ENCODE measurements at regions not wholly inside any gene's neighbourhood (a gene's known extent, or its start where the extent isn't known, plus 50 kb on each side); places are given as distances from the start of the nearest gene placed in this dataset. TPM values are rescaled to one million over a fixed set of nuclear protein-coding genes. Genes with fewer than 3 reads are reported as not detected.
"Not testable (repeated sequence)": the region's sequence is repeated elsewhere in the genome, so short reads cannot be mapped to it uniquely, and the experiment has no call there.

- FAIRE-seq (no peak), DNase-seq (ENCODE audit: low spot score in 2 of 2) (no peak)
Measured at GRCh38 chr4:101421386-101421785, 74.1 kb upstream of the PPP3CA start.

- DNase-seq (ENCODE audit: low spot score in 2 of 2) = no peak
- no peak for FAIRE-seq
Measured at GRCh38 chr4:101420661-101421060, 73.3 kb upstream of the PPP3CA start.

GRCh38 chr4:101419336-101420135 is 72.2 kb upstream of the PPP3CA start:
- DNase-seq (ENCODE audit: low spot score in 2 of 2) (no peak), FAIRE-seq (no peak)

- DNase-seq (ENCODE audit: low spot score in 2 of 2) (no peak), FAIRE-seq (no peak)
Measured at GRCh38 chr4:101418466-101418865, 71.1 kb upstream of the PPP3CA start.

DNA sequence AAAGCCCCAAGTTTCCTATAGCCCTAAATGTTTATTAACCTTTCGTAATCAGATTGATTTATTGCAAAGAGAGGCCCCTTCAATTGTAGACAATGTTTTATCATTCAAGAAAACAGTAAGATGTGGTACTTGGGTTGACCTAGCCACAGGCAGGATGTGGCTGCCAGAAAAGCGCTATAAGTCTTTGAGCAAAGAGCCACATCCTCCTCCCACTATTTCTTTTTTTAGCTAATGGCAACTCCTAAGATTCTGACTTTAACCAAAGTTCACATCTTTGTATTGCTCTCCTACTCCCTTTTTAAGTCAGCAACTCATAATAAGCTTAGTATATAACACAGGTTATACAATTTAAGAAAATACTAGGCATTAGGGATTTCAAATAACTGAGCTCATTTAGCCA is 70.7 kb upstream of the PPP3CA start:
- DNase-seq (ENCODE audit: low spot score in 2 of 2) (no peak), FAIRE-seq (no peak)

GRCh38 chr4:101417046-101417445 is 69.7 kb upstream of the PPP3CA start:
- no peak for FAIRE-seq
- no peak for DNase-seq (ENCODE audit: low spot score in 2 of 2)

- FAIRE-seq (no peak), DNase-seq (ENCODE audit: low spot score in 2 of 2) (no peak)
Measured at GRCh38 chr4:101415962-101416361, 68.6 kb upstream of the PPP3CA start.

- FAIRE-seq = no peak
- DNase-seq (ENCODE audit: low spot score in 2 of 2) = no peak
Measured at GRCh38 chr4:101414496-101414895, 67.2 kb upstream of the PPP3CA start.

- no peak for FAIRE-seq
Measured at GRCh38 chr4:101411926-101412325, 64.6 kb upstream of the PPP3CA start.

GRCh38 chr4:101411281-101411910 is 64.1 kb upstream of the PPP3CA start:
- not testable (repeated sequence) for DNase-seq (ENCODE audit: low spot score in 2 of 2); FAIRE-seq

More at GRCh38 chr4:101411926-101412325, 64.6 kb upstream of the PPP3CA start:
- no peak for DNase-seq (ENCODE audit: low spot score in 2 of 2)

DNA sequence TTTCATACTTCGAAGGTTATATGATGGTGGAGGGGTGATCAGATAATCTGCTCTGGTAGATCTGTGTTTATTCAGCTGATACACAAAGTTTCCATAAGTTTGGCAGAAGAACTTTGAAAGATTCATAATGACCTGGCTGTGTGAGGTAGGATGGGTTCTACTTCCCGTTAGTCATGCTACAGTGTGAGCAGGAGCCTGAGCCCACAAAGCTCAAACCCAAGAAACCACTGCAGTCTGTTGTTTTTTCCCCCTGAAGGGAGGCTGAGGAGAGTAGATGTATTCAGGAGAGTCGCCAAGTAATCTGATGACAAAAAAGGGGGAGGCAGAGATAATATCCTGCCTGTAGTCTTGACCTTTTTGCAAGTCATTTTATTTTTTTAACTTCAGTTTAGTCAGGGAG is 52.8 kb upstream of the PPP3CA start:
- FAIRE-seq (no peak), DNase-seq (ENCODE audit: low spot score in 2 of 2) (no peak)

DNA sequence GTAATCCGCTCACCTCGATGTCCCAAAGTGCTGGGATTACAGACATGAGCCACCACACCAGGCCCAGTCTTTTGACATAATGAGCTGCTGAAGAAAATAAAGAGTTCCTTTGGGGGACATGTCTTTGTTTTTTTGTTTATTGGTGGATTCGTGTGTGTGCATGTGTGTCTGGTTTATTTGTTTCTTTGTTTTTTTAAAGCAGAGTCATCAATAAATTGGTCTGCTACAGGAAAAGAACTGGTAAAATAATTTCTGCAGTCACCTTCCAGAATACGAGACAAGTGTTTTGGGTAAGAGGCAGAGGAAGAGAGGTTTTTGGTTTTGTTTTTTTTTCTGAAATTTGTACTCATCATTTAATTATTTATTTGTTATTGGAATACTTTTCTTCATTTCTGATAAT is 51.5 kb upstream of the PPP3CA start:
- no peak for FAIRE-seq

More for the DNA sequence above, 51.5 kb upstream of the PPP3CA start:
- no peak for DNase-seq (ENCODE audit: low spot score in 2 of 2)

Small RNA genes lying in the stretch of these regions (small RNA-seq; reads per million reads assigned to genes)
- gene RNU6-462P = not detected

Measured in frontal cortex (tissue), 4 donors.